ENCODE measurements at regions not wholly inside any gene's neighbourhood (a gene's known extent, or its start where the extent isn't known, plus 50 kb on each side); places are given as distances from the start of the nearest gene placed in this dataset.

GRCh38 chr1:30649321-30649991, 73.9 kb downstream of the MATN1 start:
- TF ChIP-seq POLR2A (IDR thresholded peaks at IDR 0.05) = no peak
- TF ChIP-seq, protein P1, sequence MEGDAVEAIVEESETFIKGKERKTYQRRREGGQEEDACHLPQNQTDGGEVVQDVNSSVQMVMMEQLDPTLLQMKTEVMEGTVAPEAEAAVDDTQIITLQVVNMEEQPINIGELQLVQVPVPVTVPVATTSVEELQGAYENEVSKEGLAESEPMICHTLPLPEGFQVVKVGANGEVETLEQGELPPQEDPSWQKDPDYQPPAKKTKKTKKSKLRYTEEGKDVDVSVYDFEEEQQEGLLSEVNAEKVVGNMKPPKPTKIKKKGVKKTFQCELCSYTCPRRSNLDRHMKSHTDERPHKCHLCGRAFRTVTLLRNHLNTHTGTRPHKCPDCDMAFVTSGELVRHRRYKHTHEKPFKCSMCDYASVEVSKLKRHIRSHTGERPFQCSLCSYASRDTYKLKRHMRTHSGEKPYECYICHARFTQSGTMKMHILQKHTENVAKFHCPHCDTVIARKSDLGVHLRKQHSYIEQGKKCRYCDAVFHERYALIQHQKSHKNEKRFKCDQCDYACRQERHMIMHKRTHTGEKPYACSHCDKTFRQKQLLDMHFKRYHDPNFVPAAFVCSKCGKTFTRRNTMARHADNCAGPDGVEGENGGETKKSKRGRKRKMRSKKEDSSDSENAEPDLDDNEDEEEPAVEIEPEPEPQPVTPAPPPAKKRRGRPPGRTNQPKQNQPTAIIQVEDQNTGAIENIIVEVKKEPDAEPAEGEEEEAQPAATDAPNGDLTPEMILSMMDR (IDR thresholded peaks at IDR 0.05 in 4 of 5, conservative IDR thresholded peaks at IDR 0.05 in 1 of 5) = no peak

Measured in gastrocnemius medialis (tissue), 4 donors.